OCI-LY1 (cell line): ENCODE measurements at regions not wholly inside any gene's neighbourhood (a gene's known extent, or its start where the extent isn't known, plus 50 kb on each side); places are given as distances from the start of the nearest gene placed in this dataset.

Source experiments
- H2AFZ ChIP-seq: fragments of 200-600 bp; sonication (generic), shearing (Covaris generic); 2 replicates; pipeline ENCODE4 v1.6.0; 2014; ENCODE audit warnings: antibody characterized with exemption, mild to moderate bottlenecking, low read length
- H3F3A ChIP-seq: fragments of 200-600 bp; sonication (generic), shearing (Covaris generic); 2 replicates; pipeline ENCODE4 v1.6.0; 2014; ENCODE audit warnings: mild to moderate bottlenecking, antibody characterized with exemption, low read length, moderate library complexity; ENCODE audit not compliant: insufficient read depth
- H3K27ac ChIP-seq: fragments of 200-600 bp; sonication (generic); 2 replicates; pipeline ENCODE4 v1.5.1; 2014; ENCODE audit warnings: low read length, mixed run types, mild to moderate bottlenecking, low read depth; ENCODE audit not compliant: poor library complexity, severe bottlenecking
- H3K27me3 ChIP-seq: fragments of 200-600 bp; sonication (generic); 2 replicates; pipeline ENCODE4 v1.6.0; 2014; ENCODE audit warnings: antibody characterized with exemption, mild to moderate bottlenecking, low read length, moderate library complexity; ENCODE audit not compliant: insufficient read depth
- H3K36me3 ChIP-seq: fragments of 200-600 bp; sonication (generic); 2 replicates; pipeline ENCODE4 v1.6.1; 2014; ENCODE audit warnings: mild to moderate bottlenecking, antibody characterized with exemption, low read length, moderate library complexity, mixed read lengths; ENCODE audit not compliant: insufficient read depth
- H3K4me1 ChIP-seq: fragments of 200-600 bp; sonication (generic); 2 replicates; pipeline ENCODE4 v1.5.1; 2014; ENCODE audit warnings: mild to moderate bottlenecking, low read length, moderate library complexity; ENCODE audit not compliant: insufficient read depth, severe bottlenecking
- H3K4me2 ChIP-seq: fragments of 200-600 bp; sonication (generic), shearing (Covaris generic); 2 replicates; pipeline ENCODE4 v1.6.1; 2014; ENCODE audit warnings: low read length
- H3K4me3 ChIP-seq: fragments of 200-600 bp; sonication (generic); 2 replicates; pipeline ENCODE4 v1.5.1; 2014; ENCODE audit warnings: low read length, low read depth, mild to moderate bottlenecking, mixed read lengths; ENCODE audit not compliant: poor library complexity, severe bottlenecking
- H3K79me2 ChIP-seq: fragments of 200-600 bp; shearing (Covaris generic); 2 replicates; pipeline ENCODE4 v1.6.1; 2016; ENCODE audit warnings: mixed run types, low read length, mixed read lengths; ENCODE audit not compliant: insufficient read depth
- H3K9ac ChIP-seq: fragments of 200-600 bp; sonication (generic), shearing (Covaris generic); 2 replicates; pipeline ENCODE4 v1.6.1; 2014; ENCODE audit warnings: mild to moderate bottlenecking, low read length, mixed read lengths
- H3K9me2 ChIP-seq: fragments of 200-600 bp; sonication (generic), shearing (Covaris generic); 2 replicates; pipeline ENCODE4 v1.6.1; 2014; ENCODE audit warnings: low read depth, mild to moderate bottlenecking, low read length, mixed read lengths
- H3K9me3 ChIP-seq: fragments of 200-600 bp; shearing (Covaris generic); 2 replicates; pipeline ENCODE4 v1.6.1; 2014; ENCODE audit warnings: low read length, mixed read lengths
- H4K20me1 ChIP-seq: fragments of 200-600 bp; sonication (generic), shearing (Covaris generic); 2 replicates; pipeline ENCODE4 v1.6.0; 2016; ENCODE audit warnings: mild to moderate bottlenecking, low read length; ENCODE audit not compliant: insufficient read depth
- EZH2 ChIP-seq: fragments of 200-600 bp; sonication (generic), shearing (Covaris generic); IDR thresholded peaks from 2 replicates; pipeline ENCODE4 v1.8.0; 2017; ENCODE audit warnings: borderline replicate concordance, mixed run types, mild to moderate bottlenecking, antibody characterized with exemption, low read length, moderate library complexity, mixed read lengths
- TF ChIP-seq, protein P1 (sequence below): fragments of 200-600 bp; sonication (generic), shearing (Covaris generic); IDR thresholded peaks from 2 replicates; pipeline ENCODE4 v1.5.1; 2017; ENCODE audit warnings: mild to moderate bottlenecking, antibody characterized with exemption, low read length, moderate library complexity, mixed read lengths

DNA sequence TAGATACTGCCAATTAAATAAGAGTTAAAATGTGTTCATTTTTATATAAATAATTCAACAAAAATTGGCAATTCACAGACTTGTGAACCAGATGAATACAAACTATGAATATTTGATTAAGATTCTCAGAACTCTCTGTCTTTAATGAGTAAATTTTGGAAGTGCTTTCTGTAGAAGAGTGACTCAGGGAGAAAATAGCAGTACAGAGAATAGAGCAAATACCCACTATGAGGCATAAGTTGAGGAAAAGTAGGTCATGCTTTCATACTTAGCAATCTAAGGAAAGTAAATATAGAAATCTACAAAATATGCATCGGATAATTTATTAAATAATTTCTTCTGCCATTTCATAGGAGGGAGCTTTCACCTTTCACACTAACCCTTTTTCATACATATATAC is 117.7 kb upstream of the TMEM106B start:
- Histone ChIP-seq H3K9ac (no peak overlapping the region), H3K9me2 (no peaks in the 10 kb centered on the region), H3K36me3 (no peaks in the 10 kb centered on the region), H3F3A (no peaks in the 10 kb centered on the region), H2AFZ (no peak overlapping the region), H3K4me2 (no peak overlapping the region), H3K27ac (no peak overlapping the region), H3K27me3 (no peaks in the 10 kb centered on the region), H3K79me2 (no peaks in the 10 kb centered on the region), H3K9me3 (no peaks in the 10 kb centered on the region), H4K20me1 (no peaks in the 10 kb centered on the region), H3K4me3 (no peak overlapping the region), H3K4me1 (no peaks in the 10 kb centered on the region)
- TF ChIP-seq EZH2: no peak
- TF ChIP-seq, protein P1, sequence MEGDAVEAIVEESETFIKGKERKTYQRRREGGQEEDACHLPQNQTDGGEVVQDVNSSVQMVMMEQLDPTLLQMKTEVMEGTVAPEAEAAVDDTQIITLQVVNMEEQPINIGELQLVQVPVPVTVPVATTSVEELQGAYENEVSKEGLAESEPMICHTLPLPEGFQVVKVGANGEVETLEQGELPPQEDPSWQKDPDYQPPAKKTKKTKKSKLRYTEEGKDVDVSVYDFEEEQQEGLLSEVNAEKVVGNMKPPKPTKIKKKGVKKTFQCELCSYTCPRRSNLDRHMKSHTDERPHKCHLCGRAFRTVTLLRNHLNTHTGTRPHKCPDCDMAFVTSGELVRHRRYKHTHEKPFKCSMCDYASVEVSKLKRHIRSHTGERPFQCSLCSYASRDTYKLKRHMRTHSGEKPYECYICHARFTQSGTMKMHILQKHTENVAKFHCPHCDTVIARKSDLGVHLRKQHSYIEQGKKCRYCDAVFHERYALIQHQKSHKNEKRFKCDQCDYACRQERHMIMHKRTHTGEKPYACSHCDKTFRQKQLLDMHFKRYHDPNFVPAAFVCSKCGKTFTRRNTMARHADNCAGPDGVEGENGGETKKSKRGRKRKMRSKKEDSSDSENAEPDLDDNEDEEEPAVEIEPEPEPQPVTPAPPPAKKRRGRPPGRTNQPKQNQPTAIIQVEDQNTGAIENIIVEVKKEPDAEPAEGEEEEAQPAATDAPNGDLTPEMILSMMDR: no peak

DNA sequence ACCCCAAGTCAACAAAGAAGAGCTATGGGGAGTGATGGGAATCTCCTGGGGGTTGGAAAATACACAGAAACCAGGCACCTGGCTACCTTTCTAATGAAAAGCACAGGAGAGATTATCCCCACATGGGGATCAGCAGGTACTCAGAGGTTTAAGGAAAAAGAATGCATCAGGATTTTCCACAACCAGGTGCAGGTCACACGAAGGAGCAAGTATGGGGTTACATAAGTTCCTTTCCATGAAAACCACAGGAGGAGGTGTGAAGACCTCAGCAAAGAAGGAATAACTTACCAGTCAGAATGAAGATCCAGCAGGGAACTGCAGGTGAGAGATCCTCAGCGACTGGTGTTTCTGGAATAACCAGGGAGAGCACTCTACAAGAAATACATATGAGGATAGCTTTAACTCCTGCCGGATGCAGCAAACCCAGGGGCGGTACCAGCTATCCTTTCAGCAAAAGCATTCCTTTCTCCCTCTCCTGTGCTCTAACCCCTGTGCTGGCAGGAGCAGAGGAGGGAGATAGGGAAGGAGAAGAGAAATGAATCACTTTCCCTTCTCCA is 116.7 kb upstream of the TMEM106B start:
- no peaks in the 10 kb centered on the region for H3K27me3 ChIP-seq
- H3F3A ChIP-seq: no peaks in the 10 kb centered on the region
- H3K4me1 ChIP-seq: no peaks in the 10 kb centered on the region
- H3K4me2 ChIP-seq: no peak overlapping the region
- no peaks in the 10 kb centered on the region for H3K9me2 ChIP-seq
- TF ChIP-seq EZH2: no peak
- TF ChIP-seq, protein P1: no peak
- H2AFZ ChIP-seq: no peak overlapping the region
- H3K4me3 ChIP-seq: no peak overlapping the region
- H3K36me3 ChIP-seq: no peaks in the 10 kb centered on the region
- no peaks in the 10 kb centered on the region for H3K79me2 ChIP-seq
- no peaks in the 10 kb centered on the region for H3K9me3 ChIP-seq
- H3K27ac ChIP-seq: no peak overlapping the region
- no peak overlapping the region for H3K9ac ChIP-seq
- H4K20me1 ChIP-seq: no peaks in the 10 kb centered on the region

DNA sequence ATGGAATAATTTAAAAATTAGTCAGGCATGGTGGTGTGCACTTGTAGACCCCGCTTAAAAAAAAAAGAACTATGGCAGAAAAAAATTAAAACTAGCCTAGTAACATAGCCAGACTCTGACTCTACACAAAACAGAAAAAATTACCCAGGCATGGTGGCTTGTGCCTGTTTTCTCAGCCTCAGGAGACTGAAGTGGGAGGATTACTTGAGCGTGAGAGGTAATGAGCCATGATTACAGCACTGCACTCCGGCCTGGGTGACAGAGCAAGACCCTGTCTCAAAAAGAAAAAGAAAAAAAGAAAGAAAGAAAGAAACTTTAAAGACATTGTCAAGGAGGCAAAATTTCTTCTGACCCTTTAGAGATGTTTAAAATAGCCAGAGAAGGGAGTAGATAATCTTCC is 109.0 kb upstream of the TMEM106B start:
- no peak for TF ChIP-seq EZH2
- TF ChIP-seq, protein P1: no peak
- Histone ChIP-seq H3K4me2 (no peak overlapping the region), H3F3A (no peaks in the 10 kb centered on the region)

More for the DNA sequence above, 109.0 kb upstream of the TMEM106B start:
- Histone ChIP-seq H3K36me3 (no peaks in the 10 kb centered on the region), H3K9me2 (no peaks in the 10 kb centered on the region), H4K20me1 (no peaks in the 10 kb centered on the region), H2AFZ (no peak overlapping the region), H3K27me3 (no peaks in the 10 kb centered on the region), H3K9me3 (no peaks in the 10 kb centered on the region), H3K9ac (no peak overlapping the region), H3K4me3 (no peak overlapping the region), H3K27ac (no peak overlapping the region), H3K4me1 (no peaks in the 10 kb centered on the region), H3K79me2 (no peaks in the 10 kb centered on the region)
